ENCODE measurements at regions not wholly inside any gene's neighbourhood (a gene's known extent, or its start where the extent isn't known, plus 50 kb on each side); places are given as distances from the start of the nearest gene placed in this dataset.

- no peaks in the 10 kb centered on the region for H3K9me3 ChIP-seq (ENCODE audit: insufficient read depth, low read depth, low read length)
- TF ChIP-seq CTCF (conservative IDR thresholded peaks at IDR 0.05; ENCODE audit: low read length) (no peak), EZH2phosphoT487 (IDR thresholded peaks at IDR 0.05; ENCODE audit: borderline replicate concordance) (no peak)
- no peaks in the 10 kb centered on the region for H3F3A ChIP-seq (ENCODE audit: low read depth)
- H3K27me3 ChIP-seq (ENCODE audit: insufficient read depth, low read length, poor library complexity, severe bottlenecking) = no peaks in the 10 kb centered on the region
- no peaks in the 10 kb centered on the region for H3K9me2 ChIP-seq (replicated peaks; ENCODE audit: low read depth, low read length)
- peak overlapping the region; percentile 55 for H3K4me2 ChIP-seq (ENCODE audit: low read depth, low read length, poor library complexity, severe bottlenecking)
- H3K9ac ChIP-seq (ENCODE audit: low read depth, low read length, poor library complexity, severe bottlenecking) = no peak overlapping the region
- H3K4me1 ChIP-seq (ENCODE audit: insufficient read depth, low read length, poor library complexity, severe bottlenecking) = no peaks in the 10 kb centered on the region
- no peaks in the 10 kb centered on the region for H4K20me1 ChIP-seq (ENCODE audit: insufficient read depth, low read length, poor library complexity, severe bottlenecking)
- H3K79me2 ChIP-seq (ENCODE audit: insufficient read depth, low read length) = no peaks in the 10 kb centered on the region
- peak overlapping the region; percentile 65 for H2AFZ ChIP-seq (ENCODE audit: low read length)
- H3K36me3 ChIP-seq (ENCODE audit: insufficient read depth, low read length) = no peaks in the 10 kb centered on the region
- peak overlapping the region; percentile 57 for H3K4me3 ChIP-seq (ENCODE audit: low read length, poor library complexity, severe bottlenecking)
These were observed 179.8 kb downstream of the FOXA2 start for GRCh38 chr20:22404419-22405170.

- Histone ChIP-seq H3F3A (ENCODE audit: low read depth) (no peaks in the 10 kb centered on the region), H3K4me3 (ENCODE audit: low read length, poor library complexity, severe bottlenecking) (peak overlapping the region; percentile 57), H3K4me2 (ENCODE audit: low read depth, low read length, poor library complexity, severe bottlenecking) (peak overlapping the region; percentile 55), H3K9ac (ENCODE audit: low read depth, low read length, poor library complexity, severe bottlenecking) (peak overlapping the region; percentile 41), H3K79me2 (ENCODE audit: insufficient read depth, low read length) (no peaks in the 10 kb centered on the region), H3K9me2 (replicated peaks; ENCODE audit: low read depth, low read length) (no peaks in the 10 kb centered on the region), H4K20me1 (ENCODE audit: insufficient read depth, low read length, poor library complexity, severe bottlenecking) (no peaks in the 10 kb centered on the region), H3K9me3 (ENCODE audit: insufficient read depth, low read depth, low read length) (no peaks in the 10 kb centered on the region), H2AFZ (ENCODE audit: low read length) (peak overlapping the region; percentile 65), H3K27me3 (ENCODE audit: insufficient read depth, low read length, poor library complexity, severe bottlenecking) (no peaks in the 10 kb centered on the region), H3K36me3 (ENCODE audit: insufficient read depth, low read length) (no peaks in the 10 kb centered on the region), H3K4me1 (ENCODE audit: insufficient read depth, low read length, poor library complexity, severe bottlenecking) (no peaks in the 10 kb centered on the region)
- TF ChIP-seq EZH2phosphoT487 (IDR thresholded peaks at IDR 0.05; ENCODE audit: borderline replicate concordance) = no peak
- no peak for TF ChIP-seq CTCF (conservative IDR thresholded peaks at IDR 0.05; ENCODE audit: low read length)
These were observed 180.6 kb downstream of the FOXA2 start for GRCh38 chr20:22403632-22404361.

- Histone ChIP-seq H3K9me2 (replicated peaks; ENCODE audit: low read depth, low read length) (no peaks in the 10 kb centered on the region), H2AFZ (ENCODE audit: low read length) (peak overlapping the region; percentile 65), H4K20me1 (ENCODE audit: insufficient read depth, low read length, poor library complexity, severe bottlenecking) (no peaks in the 10 kb centered on the region), H3K79me2 (ENCODE audit: insufficient read depth, low read length) (no peaks in the 10 kb centered on the region), H3K4me3 (ENCODE audit: low read length, poor library complexity, severe bottlenecking) (peak overlapping the region; percentile 57), H3K4me1 (ENCODE audit: insufficient read depth, low read length, poor library complexity, severe bottlenecking) (no peaks in the 10 kb centered on the region), H3K27me3 (ENCODE audit: insufficient read depth, low read length, poor library complexity, severe bottlenecking) (no peaks in the 10 kb centered on the region), H3K9ac (ENCODE audit: low read depth, low read length, poor library complexity, severe bottlenecking) (peak overlapping the region; percentile 41), H3K4me2 (ENCODE audit: low read depth, low read length, poor library complexity, severe bottlenecking) (peak overlapping the region; percentile 55), H3K36me3 (ENCODE audit: insufficient read depth, low read length) (no peaks in the 10 kb centered on the region), H3K9me3 (ENCODE audit: insufficient read depth, low read depth, low read length) (no peaks in the 10 kb centered on the region), H3F3A (ENCODE audit: low read depth) (no peaks in the 10 kb centered on the region)
- TF ChIP-seq CTCF (conservative IDR thresholded peaks at IDR 0.05; ENCODE audit: low read length) (no peak), EZH2phosphoT487 (IDR thresholded peaks at IDR 0.05; ENCODE audit: borderline replicate concordance) (no peak)
These were observed 181.2 kb downstream of the FOXA2 start for GRCh38 chr20:22403022-22403631.

Data from Loucy (cell line).